Mammary epithelial cell (primary cell): ENCODE measurements at regions not wholly inside any gene's neighbourhood (a gene's known extent, or its start where the extent isn't known, plus 50 kb on each side); places are given as distances from the start of the nearest gene placed in this dataset.

Experiments used
- CTCF ChIP-seq, 2 donors: IDR thresholded peaks in 1 of 2; conservative IDR thresholded peaks in 1 of 2; 2 replicates each; pipeline ENCODE4 v1.5.1; 2011 to 2012; ENCODE audit warnings: inconsistent platforms in 2 of 2, low read length in 2 of 2, mild to moderate bottlenecking in 2 of 2, control low read depth in 1 of 2, low read depth in 1 of 2; ENCODE audit not compliant: insufficient read depth in 1 of 2; ENCODE audit errors: extremely low read depth in 1 of 2
- EZH2 ChIP-seq: IDR thresholded peaks from 2 replicates; pipeline ENCODE4 v1.6.1; 2012; ENCODE audit warnings: low read length, inconsistent platforms, borderline replicate concordance

GRCh38 chr1:186535388-186536133 lies 74.6 kb upstream of the PDC start:
- TF ChIP-seq CTCF (conservative IDR thresholded peaks at IDR 0.05 in 1 of 2, IDR thresholded peaks at IDR 0.05 in 1 of 2; ENCODE audit: extremely low read depth in 1 of 2, insufficient read depth in 1 of 2, low read depth in 1 of 2, low read length in 2 of 2), result no peak
- no peak for TF ChIP-seq EZH2
